Suprapubic skin (tissue), 4 donors: ENCODE measurements at regions not wholly inside any gene's neighbourhood (a gene's known extent, or its start where the extent isn't known, plus 50 kb on each side); places are given as distances from the start of the nearest gene placed in this dataset.

Experiments used
- DNase-seq, 2 donors: peaks; one replicate each; pipeline ENCODE4 v3.0.0-alpha.2; 2019; ENCODE audit warnings: low spot score in 2 of 2
- H3K27ac ChIP-seq: fragments of 200-600 bp; sonication (generic); one replicate; pipeline ENCODE4 v1.5.1; 2019
- H3K27me3 ChIP-seq: fragments of 200-600 bp; sonication (generic); one replicate; pipeline ENCODE4 v1.5.1; 2019
- H3K36me3 ChIP-seq: fragments of 200-600 bp; sonication (generic); one replicate; pipeline ENCODE4 v1.5.1; 2019
- H3K4me1 ChIP-seq: fragments of 200-600 bp; sonication (generic); one replicate; pipeline ENCODE4 v1.5.1; 2019
- H3K4me3 ChIP-seq: fragments of 200-600 bp; sonication (generic); one replicate; pipeline ENCODE4 v1.5.1; 2019; ENCODE audit warnings: mild to moderate bottlenecking
- H3K9me3 ChIP-seq: fragments of 200-600 bp; sonication (generic); one replicate; pipeline ENCODE4 v1.5.1; 2019
- EP300 ChIP-seq: sonication (generic); formaldehyde crosslinking; IDR thresholded peaks from one replicate; pipeline ENCODE4 v1.6.1; 2017; ENCODE audit warnings: antibody characterized with exemption
- POLR2A ChIP-seq, 2 donors: fragments of 450-650 bp; IDR thresholded peaks; one replicate each; pipeline ENCODE4 v1.6.1; 2017; ENCODE audit warnings: antibody characterized with exemption in 2 of 2, mild to moderate bottlenecking in 2 of 2, moderate library complexity in 2 of 2
- POLR2AphosphoS5 ChIP-seq, 3 donors: sonication (generic); formaldehyde crosslinking; IDR thresholded peaks; one replicate each; pipeline ENCODE4 v1.6.1; 2017; ENCODE audit warnings: antibody characterized with exemption in 3 of 3
- WGBS: methylation state at CpG from one replicate; pipeline ENCODE4 v1.1.5; 2018; 5-methylcytosine and 5-hydroxymethylcytosine counted together
- TF ChIP-seq, protein P1 (sequence below), 2 donors: fragments of 200-600 bp in 1 of 2; fragments of 450-650 bp in 1 of 2; sonication (generic) in 1 of 2; IDR thresholded peaks; one replicate each; pipeline ENCODE4 v1.5.1; 2016 to 2019; ENCODE audit warnings: antibody characterized with exemption in 2 of 2, mild to moderate bottlenecking in 1 of 2, moderate library complexity in 1 of 2

DNA sequence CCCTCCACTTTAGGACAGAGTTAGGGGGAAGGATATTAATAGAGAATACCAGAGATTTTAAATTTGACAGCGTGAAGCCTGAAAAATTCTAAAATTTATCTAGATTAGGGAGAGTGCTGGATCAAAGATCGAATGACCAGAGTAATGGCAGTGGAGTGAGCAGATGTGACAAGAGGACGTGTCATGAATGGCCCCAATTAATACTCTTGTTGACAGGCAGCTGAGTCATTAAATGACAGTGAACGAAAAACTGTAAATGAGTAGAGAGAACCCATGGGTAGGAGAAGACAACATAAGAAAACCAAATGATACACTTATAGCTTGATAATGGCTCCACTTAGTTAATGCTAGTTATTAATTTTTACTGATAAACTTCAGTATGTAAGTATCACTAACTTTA lies 73.9 kb upstream of the PLEKHA5 start:
- Histone ChIP-seq H3K4me1 (no peaks in the 10 kb centered on the region), H3K4me3 (no peak overlapping the region)
- TF ChIP-seq POLR2AphosphoS5 (IDR thresholded peaks at IDR 0.05) (no peak), POLR2A (IDR thresholded peaks at IDR 0.05) (no peak), EP300 (no peak)
- TF ChIP-seq, protein P1, sequence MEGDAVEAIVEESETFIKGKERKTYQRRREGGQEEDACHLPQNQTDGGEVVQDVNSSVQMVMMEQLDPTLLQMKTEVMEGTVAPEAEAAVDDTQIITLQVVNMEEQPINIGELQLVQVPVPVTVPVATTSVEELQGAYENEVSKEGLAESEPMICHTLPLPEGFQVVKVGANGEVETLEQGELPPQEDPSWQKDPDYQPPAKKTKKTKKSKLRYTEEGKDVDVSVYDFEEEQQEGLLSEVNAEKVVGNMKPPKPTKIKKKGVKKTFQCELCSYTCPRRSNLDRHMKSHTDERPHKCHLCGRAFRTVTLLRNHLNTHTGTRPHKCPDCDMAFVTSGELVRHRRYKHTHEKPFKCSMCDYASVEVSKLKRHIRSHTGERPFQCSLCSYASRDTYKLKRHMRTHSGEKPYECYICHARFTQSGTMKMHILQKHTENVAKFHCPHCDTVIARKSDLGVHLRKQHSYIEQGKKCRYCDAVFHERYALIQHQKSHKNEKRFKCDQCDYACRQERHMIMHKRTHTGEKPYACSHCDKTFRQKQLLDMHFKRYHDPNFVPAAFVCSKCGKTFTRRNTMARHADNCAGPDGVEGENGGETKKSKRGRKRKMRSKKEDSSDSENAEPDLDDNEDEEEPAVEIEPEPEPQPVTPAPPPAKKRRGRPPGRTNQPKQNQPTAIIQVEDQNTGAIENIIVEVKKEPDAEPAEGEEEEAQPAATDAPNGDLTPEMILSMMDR (IDR thresholded peaks at IDR 0.05) = no peak

DNA sequence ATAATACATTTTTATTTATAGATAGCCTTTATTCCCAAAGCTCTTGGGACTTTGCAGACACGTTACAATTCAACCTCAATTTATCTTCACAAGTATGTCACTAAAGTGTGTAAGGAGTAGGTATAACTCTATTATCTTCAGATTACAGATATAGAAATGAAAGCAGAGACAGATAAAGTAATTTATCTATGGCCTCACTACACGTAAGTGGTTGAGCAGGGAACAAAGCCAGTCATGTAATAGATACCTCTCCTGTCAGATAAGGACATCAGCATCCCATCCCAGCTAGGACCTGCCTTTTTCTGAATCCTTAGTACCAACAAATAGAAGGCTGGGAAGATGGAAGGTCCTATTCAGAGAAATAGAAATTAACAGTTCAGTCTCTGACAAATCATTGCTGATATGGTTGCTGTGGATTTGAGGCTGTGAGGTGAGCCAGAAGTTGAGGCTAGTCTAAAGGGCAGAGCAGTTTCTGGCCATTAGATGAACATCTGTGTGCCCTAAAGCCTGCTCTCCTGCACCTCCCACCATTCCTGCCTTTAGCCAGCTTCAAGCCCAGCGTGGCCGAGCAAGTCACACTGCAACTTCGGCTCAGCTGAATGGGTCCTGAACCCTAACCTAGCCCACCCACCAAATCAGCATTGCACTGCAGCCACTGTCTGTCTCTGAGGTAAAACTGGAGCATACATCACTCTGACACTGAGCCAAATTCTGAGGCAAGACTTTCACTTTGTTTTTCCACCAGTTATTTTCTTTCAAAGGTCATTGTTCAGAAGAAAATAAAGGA lies 71.1 kb upstream of the PLEKHA5 start:
- no peak for DNase-seq

More for the DNA sequence above, 73.9 kb upstream of the PLEKHA5 start:
- no peaks in the 10 kb centered on the region for H3K36me3 ChIP-seq
- no peak overlapping the region for H3K27ac ChIP-seq
- no peaks in the 10 kb centered on the region for H3K9me3 ChIP-seq
- no peaks in the 10 kb centered on the region for H3K27me3 ChIP-seq
- DNase-seq = no peak
- WGBS = 81% methylated on average over 4 of the region's 4 CpGs

DNA sequence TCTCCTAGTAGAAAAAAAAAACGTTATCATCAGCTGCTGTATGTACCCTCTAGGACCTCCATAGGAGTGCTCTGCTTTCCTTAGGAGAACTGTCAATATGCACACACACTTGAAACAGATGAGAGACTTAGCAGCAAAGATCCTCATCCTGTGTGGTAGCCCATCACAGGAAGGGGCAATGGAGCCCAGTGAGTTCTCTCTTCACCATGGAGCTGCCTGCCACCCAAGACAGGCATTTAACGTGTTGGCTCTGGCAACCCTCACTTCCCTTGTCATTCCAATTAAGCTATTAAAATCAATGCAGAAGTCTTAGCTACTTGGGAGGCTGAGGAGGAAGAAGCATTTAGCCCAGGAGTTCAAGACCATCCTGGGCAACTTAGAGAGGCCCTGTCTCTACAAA lies 64.8 kb upstream of the PLEKHA5 start:
- no peak overlapping the region for H3K4me3 ChIP-seq
- no peaks in the 10 kb centered on the region for H3K4me1 ChIP-seq
- H3K27ac ChIP-seq = no peak overlapping the region
- no peak for TF ChIP-seq POLR2AphosphoS5 (IDR thresholded peaks at IDR 0.05)
- TF ChIP-seq, protein P1 (IDR thresholded peaks at IDR 0.05) = no peak
- no peak for TF ChIP-seq EP300
- no peak for TF ChIP-seq POLR2A (IDR thresholded peaks at IDR 0.05)
- WGBS = 48% methylated on average over 2 of the region's 2 CpGs
- no peaks in the 10 kb centered on the region for H3K9me3 ChIP-seq
- no peaks in the 10 kb centered on the region for H3K36me3 ChIP-seq
- no peaks in the 10 kb centered on the region for H3K27me3 ChIP-seq
- DNase-seq = no peak

More for the DNA sequence above, 71.1 kb upstream of the PLEKHA5 start:
- Histone ChIP-seq H3K27me3 (no peaks in the 10 kb centered on the region), H3K36me3 (no peaks in the 10 kb centered on the region), H3K4me1 (no peaks in the 10 kb centered on the region), H3K9me3 (no peaks in the 10 kb centered on the region), H3K27ac (no peak overlapping the region), H3K4me3 (no peak overlapping the region)
- TF ChIP-seq POLR2AphosphoS5 (IDR thresholded peaks at IDR 0.05) = no peak
- TF ChIP-seq, protein P1 (IDR thresholded peaks at IDR 0.05) = no peak
- no peak for TF ChIP-seq POLR2A (IDR thresholded peaks at IDR 0.05)
- TF ChIP-seq EP300 = no peak
- 53% methylated on average over 5 of the region's 5 CpGs for WGBS

DNA sequence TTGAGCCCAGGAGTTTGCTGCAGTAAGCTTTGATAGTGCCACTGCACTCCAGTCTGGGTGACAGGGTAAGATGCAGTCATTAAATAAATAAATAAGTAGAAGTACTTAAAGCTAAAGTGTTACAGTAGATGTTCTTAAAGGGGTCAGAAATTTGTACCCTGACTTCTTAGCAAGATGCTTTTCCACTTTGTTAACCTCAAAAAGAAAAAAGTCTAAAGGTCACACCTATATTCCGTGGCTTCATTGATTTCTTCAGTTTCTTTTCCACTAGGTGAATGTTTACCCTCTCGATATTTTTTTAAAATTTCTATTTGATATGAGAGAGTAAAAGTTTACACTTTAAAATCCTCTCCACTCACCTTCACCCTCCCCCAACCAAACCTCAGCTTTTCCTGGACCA lies 64.3 kb upstream of the PLEKHA5 start:
- H3K27me3 ChIP-seq = no peaks in the 10 kb centered on the region
- whole genome bisulfite sequencing = 95% methylated on average over 2 of the region's 2 CpGs
- H3K4me1 ChIP-seq = no peaks in the 10 kb centered on the region
- no peak for DNase-seq
- no peak overlapping the region for H3K4me3 ChIP-seq
- H3K27ac ChIP-seq = no peak overlapping the region
- TF ChIP-seq POLR2AphosphoS5 (IDR thresholded peaks at IDR 0.05) (no peak), EP300 (no peak), POLR2A (IDR thresholded peaks at IDR 0.05) (no peak)
- TF ChIP-seq, protein P1 (IDR thresholded peaks at IDR 0.05) = no peak
- no peaks in the 10 kb centered on the region for H3K9me3 ChIP-seq
- no peaks in the 10 kb centered on the region for H3K36me3 ChIP-seq

DNA sequence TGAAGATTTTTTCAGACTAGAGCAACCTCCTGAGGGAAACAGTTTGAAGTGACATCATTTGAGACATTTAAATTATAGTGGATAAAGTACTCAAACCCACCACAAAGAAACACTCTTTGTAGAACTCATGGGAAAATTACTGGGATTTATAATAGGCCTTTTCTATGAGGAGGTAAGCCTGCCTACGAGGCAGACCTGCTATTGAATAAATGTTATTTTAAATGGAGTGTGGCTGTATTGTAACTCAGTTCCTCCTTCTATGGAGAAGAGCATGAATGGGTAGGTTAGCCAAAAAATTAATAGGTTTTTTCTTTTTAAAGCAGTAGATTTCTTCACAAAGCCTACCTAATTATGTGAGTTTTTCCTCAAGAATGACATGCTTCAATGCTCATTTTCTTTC lies 63.7 kb upstream of the PLEKHA5 start:
- H3K27ac ChIP-seq = no peak overlapping the region
- 74% methylated on average over 1 of the region's 1 CpG for WGBS
- TF ChIP-seq EP300 (no peak), POLR2AphosphoS5 (IDR thresholded peaks at IDR 0.05) (no peak), POLR2A (IDR thresholded peaks at IDR 0.05) (no peak)
- TF ChIP-seq, protein P1 (IDR thresholded peaks at IDR 0.05) = no peak
- H3K36me3 ChIP-seq = no peaks in the 10 kb centered on the region
- H3K4me1 ChIP-seq = no peaks in the 10 kb centered on the region
- no peaks in the 10 kb centered on the region for H3K27me3 ChIP-seq
- DNase-seq = no peak
- no peak overlapping the region for H3K4me3 ChIP-seq
- no peaks in the 10 kb centered on the region for H3K9me3 ChIP-seq
